Kidney epithelial cell (primary cell): ENCODE measurements at regions not wholly inside any gene's neighbourhood (a gene's known extent, or its start where the extent isn't known, plus 50 kb on each side); places are given as distances from the start of the nearest gene placed in this dataset.

Source experiments
- DNase-seq: peaks from one replicate; pipeline ENCODE4 v3.0.0-alpha.2; 2010; ENCODE audit warnings: low read depth
- H3K27me3 ChIP-seq: 2 replicates; pipeline ENCODE4 v1.6.0; 2011; ENCODE audit warnings: low read length; ENCODE audit not compliant: control insufficient read depth, insufficient read depth
- H3K36me3 ChIP-seq: 2 replicates; pipeline ENCODE4 v1.5.1; 2011; ENCODE audit warnings: low read length; ENCODE audit not compliant: control insufficient read depth, insufficient read depth
- H3K4me3 ChIP-seq: 2 replicates; pipeline ENCODE4 v1.5.1; 2011; ENCODE audit warnings: low read depth, mild to moderate bottlenecking, control low read depth, low read length
- TF ChIP-seq, protein P1 (sequence below): IDR thresholded peaks from 2 replicates; pipeline ENCODE4 v1.5.1; 2011; ENCODE audit warnings: mild to moderate bottlenecking, moderate library complexity, low read length, control low read depth, inconsistent platforms; ENCODE audit not compliant: insufficient read depth, poor library complexity, severe bottlenecking

DNA sequence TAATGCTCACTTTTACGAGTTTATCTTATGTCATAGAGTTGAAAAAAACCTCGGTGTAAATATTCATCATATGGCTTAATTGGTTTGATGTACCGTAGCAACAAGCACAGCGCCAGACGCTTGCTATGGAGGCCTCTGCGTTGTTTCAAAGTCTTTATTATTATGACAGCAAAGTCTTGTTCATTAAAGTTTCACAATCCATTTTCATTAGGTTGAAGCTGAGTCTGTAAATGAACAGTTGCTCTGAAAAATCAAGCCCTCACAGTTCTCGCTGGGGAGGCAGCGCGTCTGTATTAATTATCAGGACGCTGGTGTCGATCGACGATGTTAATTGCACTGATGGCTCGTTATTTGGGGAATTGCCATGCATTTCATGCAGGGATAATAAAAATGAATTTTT lies 185.6 kb downstream of the INSC start:
- Histone ChIP-seq H3K27me3 (no peaks in the 10 kb centered on the region), H3K36me3 (no peaks in the 10 kb centered on the region), H3K4me3 (no peak overlapping the region)
- no peak for DNase-seq
- TF ChIP-seq, protein P1, sequence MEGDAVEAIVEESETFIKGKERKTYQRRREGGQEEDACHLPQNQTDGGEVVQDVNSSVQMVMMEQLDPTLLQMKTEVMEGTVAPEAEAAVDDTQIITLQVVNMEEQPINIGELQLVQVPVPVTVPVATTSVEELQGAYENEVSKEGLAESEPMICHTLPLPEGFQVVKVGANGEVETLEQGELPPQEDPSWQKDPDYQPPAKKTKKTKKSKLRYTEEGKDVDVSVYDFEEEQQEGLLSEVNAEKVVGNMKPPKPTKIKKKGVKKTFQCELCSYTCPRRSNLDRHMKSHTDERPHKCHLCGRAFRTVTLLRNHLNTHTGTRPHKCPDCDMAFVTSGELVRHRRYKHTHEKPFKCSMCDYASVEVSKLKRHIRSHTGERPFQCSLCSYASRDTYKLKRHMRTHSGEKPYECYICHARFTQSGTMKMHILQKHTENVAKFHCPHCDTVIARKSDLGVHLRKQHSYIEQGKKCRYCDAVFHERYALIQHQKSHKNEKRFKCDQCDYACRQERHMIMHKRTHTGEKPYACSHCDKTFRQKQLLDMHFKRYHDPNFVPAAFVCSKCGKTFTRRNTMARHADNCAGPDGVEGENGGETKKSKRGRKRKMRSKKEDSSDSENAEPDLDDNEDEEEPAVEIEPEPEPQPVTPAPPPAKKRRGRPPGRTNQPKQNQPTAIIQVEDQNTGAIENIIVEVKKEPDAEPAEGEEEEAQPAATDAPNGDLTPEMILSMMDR: no peak

DNA sequence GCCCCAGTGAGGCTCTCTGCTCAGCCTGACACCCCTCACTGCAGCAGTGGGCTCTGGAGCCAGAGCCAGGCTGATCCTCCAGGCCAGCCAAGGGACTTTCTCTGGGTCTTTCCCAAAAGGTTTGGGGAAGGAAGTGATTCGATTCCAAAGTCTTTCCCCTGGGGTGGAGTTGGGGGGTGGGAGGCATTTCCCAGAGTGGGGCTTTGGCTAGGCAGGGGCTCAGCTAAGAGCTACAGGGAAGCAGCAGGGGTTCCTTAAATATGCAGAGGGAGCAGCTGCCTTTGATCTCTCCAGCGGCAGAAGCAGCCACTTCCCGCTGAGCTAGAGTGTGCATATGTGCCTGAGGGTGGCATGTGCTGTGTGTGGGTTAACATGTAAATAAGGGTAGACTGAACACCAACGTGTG lies 192.9 kb downstream of the INSC start:
- DNase-seq: no peak
- Histone ChIP-seq H3K27me3 (no peaks in the 10 kb centered on the region), H3K4me3 (no peak overlapping the region), H3K36me3 (no peaks in the 10 kb centered on the region)
- TF ChIP-seq, protein P1: no peak

DNA sequence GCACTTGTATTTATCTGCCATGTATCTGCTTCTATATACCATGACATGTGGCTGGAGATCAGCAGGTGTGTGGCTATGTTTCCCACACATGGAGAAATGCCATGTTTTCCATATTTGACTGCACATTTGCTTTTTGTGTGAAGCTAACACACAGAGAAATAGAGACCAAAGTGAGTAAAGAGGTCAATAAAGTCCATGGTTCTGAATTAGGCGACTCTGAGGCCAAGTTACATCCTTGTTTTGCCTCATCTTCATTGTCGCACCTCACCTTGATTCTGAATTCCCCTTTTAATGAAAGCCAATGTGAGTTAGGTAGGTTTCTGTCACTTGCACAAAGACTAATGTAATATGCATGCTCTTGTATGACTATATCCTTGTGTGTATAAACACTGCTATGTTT lies 194.1 kb downstream of the INSC start:
- Histone ChIP-seq H3K4me3 (no peak overlapping the region), H3K36me3 (no peaks in the 10 kb centered on the region), H3K27me3 (no peaks in the 10 kb centered on the region)
- no peak for DNase-seq
- TF ChIP-seq, protein P1: no peak

DNA sequence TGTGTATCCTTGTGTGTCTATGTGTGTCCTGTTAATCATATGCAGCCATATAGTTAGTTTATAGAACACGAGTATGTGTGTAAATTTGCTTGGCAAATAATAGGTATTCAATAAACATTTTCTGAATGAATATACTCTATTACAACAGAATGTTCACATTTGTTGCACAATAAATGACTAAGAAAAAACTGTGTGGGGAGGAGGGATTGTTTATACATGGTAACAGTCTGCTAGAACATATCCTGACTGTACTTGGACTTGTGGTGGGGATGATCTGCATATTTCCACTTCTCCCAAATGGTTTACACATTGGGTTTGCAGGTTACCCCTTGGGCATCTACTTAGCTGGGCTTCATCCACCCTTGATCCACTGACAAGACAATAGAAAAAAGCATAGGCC lies 194.6 kb downstream of the INSC start:
- DNase-seq: no peak
- TF ChIP-seq, protein P1: no peak

DNA sequence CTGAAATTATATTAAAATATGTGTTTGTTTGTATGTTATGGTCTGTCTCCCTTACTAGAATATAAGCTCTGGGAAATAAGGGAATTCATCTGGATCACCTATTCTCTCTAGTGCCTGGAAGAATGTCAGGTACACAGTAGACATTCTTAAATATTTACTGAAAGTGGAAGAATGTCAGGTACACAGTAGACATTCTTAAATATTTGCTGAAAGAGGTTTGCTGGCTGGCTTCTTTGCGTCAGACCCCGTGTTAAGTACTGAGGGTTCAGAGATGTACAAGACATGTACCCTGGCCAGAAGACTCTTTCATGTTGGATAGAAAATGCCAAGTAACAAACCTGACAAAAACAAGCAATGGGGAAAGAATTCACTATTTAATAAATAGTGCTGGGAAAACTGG lies 199.1 kb downstream of the INSC start:
- H3K4me3 ChIP-seq: no peak overlapping the region
- H3K27me3 ChIP-seq: no peaks in the 10 kb centered on the region
- no peak for DNase-seq
- no peaks in the 10 kb centered on the region for H3K36me3 ChIP-seq
- TF ChIP-seq, protein P1: no peak

More for the DNA sequence above, 194.6 kb downstream of the INSC start:
- Histone ChIP-seq H3K27me3 (no peaks in the 10 kb centered on the region), H3K4me3 (no peak overlapping the region), H3K36me3 (no peaks in the 10 kb centered on the region)

DNA sequence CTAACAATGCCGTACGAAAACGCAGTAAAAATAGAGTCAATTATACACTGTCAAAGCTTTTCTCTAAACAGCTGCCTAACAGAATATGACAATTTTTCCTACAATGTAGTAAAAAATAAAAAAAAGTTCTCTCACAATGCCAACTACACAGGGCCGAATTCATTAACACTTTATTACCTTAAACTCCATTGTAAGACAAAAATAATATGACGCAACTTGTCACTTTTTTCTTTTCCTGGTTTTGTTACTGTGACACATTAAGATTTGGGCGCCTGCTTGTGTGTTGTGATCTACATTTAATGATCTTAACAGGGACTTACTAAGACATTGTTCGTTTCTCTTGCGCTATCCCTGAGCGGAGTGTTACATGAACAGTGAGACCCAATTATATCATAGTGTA lies 204.1 kb downstream of the INSC start:
- no peak overlapping the region for H3K4me3 ChIP-seq
- TF ChIP-seq, protein P1: no peak
- no peaks in the 10 kb centered on the region for H3K36me3 ChIP-seq
- no peaks in the 10 kb centered on the region for H3K27me3 ChIP-seq
- no peak for DNase-seq
